Adrenal gland (tissue), 9 donors: ENCODE measurements at regions not wholly inside any gene's neighbourhood (a gene's known extent, or its start where the extent isn't known, plus 50 kb on each side); places are given as distances from the start of the nearest gene placed in this dataset.

Experiments
- DNase-seq, 7 donors: peaks; one replicate each; pipeline ENCODE4 v3.0.0-alpha.2; 2019 to 2020
- H3K27ac ChIP-seq, 5 donors: fragments of 200-600 bp; sonication (generic) in 4 of 5; 1 replicate in 3 of 5; 2 replicates in 2 of 5; pipeline versions ENCODE4 v1.5.1 to v1.8.0; 2016 to 2020; ENCODE audit warnings: mild to moderate bottlenecking in 1 of 5
- H3K27me3 ChIP-seq: fragments of 200-600 bp; 2 replicates; pipeline ENCODE4 v1.8.0; 2021
- H3K36me3 ChIP-seq, 2 donors: fragments of 200-600 bp; replicated peaks in 1 of 2; 1 replicate in 1 of 2; 2 replicates in 1 of 2; pipeline versions ENCODE4 v1.5.1 to v1.8.0; 2018 to 2022
- H3K4me1 ChIP-seq, 2 donors: fragments of 200-600 bp; replicated peaks in 1 of 2; 1 replicate in 1 of 2; 2 replicates in 1 of 2; pipeline versions ENCODE4 v1.5.1 to v1.8.0; 2018 to 2021
- H3K4me3 ChIP-seq, 4 donors: fragments of 200-600 bp; sonication (generic) in 3 of 4; one replicate each; pipeline ENCODE4 v1.5.1; 2016 to 2018
- H3K9me3 ChIP-seq, 3 donors: fragments of 200-600 bp; sonication (generic) in 1 of 3; replicated peaks in 1 of 3; 1 replicate in 2 of 3; 2 replicates in 1 of 3; pipeline versions ENCODE4 v1.5.1 to v1.8.0; 2016 to 2021
- CTCF ChIP-seq, 6 experiments: fragments of 450-650 bp in 4 of 6; fragments of 200-600 bp in 2 of 6; sonication (generic) in 1 of 6; IDR thresholded peaks; 1 replicate in 5 of 6; 2 replicates in 1 of 6; pipeline versions ENCODE4 v1.5.1 to v1.8.0; 2016 to 2021; ENCODE audit warnings: antibody characterized with exemption in 6 of 6, mild to moderate bottlenecking in 2 of 6, moderate library complexity in 1 of 6
- POLR2A ChIP-seq, 2 donors: fragments of 450-650 bp; IDR thresholded peaks; one replicate each; pipeline ENCODE4 v1.6.1; 2017; ENCODE audit warnings: antibody characterized with exemption in 2 of 2, mild to moderate bottlenecking in 2 of 2, moderate library complexity in 1 of 2
- WGBS, 4 donors: extraction: QIAGEN DNeasy Blood & Tissue Kit in 2 of 4; methylation state at CpG; one replicate each; pipeline versions ENCODE4 v1.1.5 to v1.1.7; 2013 to 2017; 5-methylcytosine and 5-hydroxymethylcytosine counted together
- intact Hi-C, 2 donors: fragments of 100-400 bp; cut with DNase I; formaldehyde crosslinking; loops; one replicate each; pipeline versions ENCODE4 v1.14.1 to v1.15.0; 2022 to 2023
- donor health status: healthy with polysubstance abuse.
- donor health status: Bipolar disorder and iron deficiency.
- donor health status: DM: yes; HTN: yes; CAD: no.
- donor health status: DM: no; HTN: no; CAD: no.
- donor health status: DM: no; HTN: no; CAD: no.

GRCh38 chr10:120327675-120328074, 129.4 kb upstream of the PLPP4 start:
- 34 to 45% (median 35%) methylated on average over 3 of the region's 3 CpGs for WGBS, 4 donors
- no peak overlapping the region for H3K4me3 ChIP-seq
- H3K4me1 ChIP-seq = no peaks in the 10 kb centered on the region
- no peak for DNase-seq
- H3K36me3 ChIP-seq = no peaks in the 10 kb centered on the region
- TF ChIP-seq POLR2A (IDR thresholded peaks at IDR 0.05) (no peak), CTCF (IDR thresholded peaks at IDR 0.05) (no peak)
- intact Hi-C loops = no loop called here
- no peak overlapping the region for H3K27ac ChIP-seq
- no peaks in the 10 kb centered on the region for H3K27me3 ChIP-seq
- no peaks in the 10 kb centered on the region for H3K9me3 ChIP-seq

DNA sequence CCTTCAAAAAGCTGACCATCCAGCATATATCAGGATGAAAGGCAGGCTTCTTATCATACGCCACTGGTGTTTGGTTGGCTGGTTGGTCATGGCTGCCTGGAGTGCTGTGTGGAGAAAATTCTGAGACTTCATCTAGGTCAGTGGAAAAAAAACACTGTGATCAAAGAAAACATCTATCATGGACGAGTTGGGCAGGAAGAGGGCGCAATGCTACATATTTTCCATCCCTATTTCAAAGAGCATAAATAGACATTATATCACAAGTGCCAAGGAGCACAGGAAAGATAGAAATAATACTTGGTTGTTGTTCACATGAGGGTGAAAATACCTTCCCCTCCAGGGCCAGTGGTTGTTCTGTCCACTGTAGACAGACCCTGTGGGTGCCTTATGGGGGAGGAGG, 128.4 kb upstream of the PLPP4 start:
- DNase-seq = no peak
- Histone ChIP-seq H3K27ac (no peak overlapping the region), H3K36me3 (no peaks in the 10 kb centered on the region), H3K4me1 (no peaks in the 10 kb centered on the region), H3K9me3 (no peaks in the 10 kb centered on the region), H3K27me3 (no peaks in the 10 kb centered on the region), H3K4me3 (no peak overlapping the region)
- WGBS, 4 donors = 42 to 55% (median 46%) methylated on average over 3 of the region's 3 CpGs
- intact Hi-C loops = no loop called here
- TF ChIP-seq CTCF (IDR thresholded peaks at IDR 0.05) (no peak), POLR2A (IDR thresholded peaks at IDR 0.05) (no peak)

DNA sequence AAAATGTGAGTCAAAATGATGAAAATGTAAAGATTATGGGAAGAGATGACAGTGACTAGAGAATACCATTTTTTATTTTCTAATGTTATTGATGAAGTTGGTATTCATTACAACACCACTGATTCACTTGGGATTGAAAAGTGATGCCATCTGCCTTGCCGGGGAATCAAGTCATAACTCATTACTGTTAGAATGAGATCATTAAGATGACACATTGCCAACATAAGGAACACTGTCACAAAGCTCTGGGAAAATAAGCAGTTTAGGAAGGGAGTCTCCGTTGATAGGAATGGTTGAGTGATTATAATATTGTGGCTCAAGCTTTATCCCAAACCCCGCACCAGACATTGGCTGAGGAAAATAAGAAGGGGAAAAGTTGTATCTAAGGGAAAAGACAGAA, 121.5 kb upstream of the PLPP4 start:
- Histone ChIP-seq H3K27me3 (no peaks in the 10 kb centered on the region), H3K4me1 (no peaks in the 10 kb centered on the region), H3K27ac (no peak overlapping the region), H3K9me3 (no peaks in the 10 kb centered on the region), H3K4me3 (no peak overlapping the region), H3K36me3 (no peaks in the 10 kb centered on the region)
- intact Hi-C loops = loop anchor here in 1 of 2 donors (10.0 kb wide), 1 partner anchor 401 kb away; no protein-coding TSS in a partner anchor
- WGBS, 4 donors = 58 to 80% (median 71%) methylated on average over 3 of the region's 3 CpGs
- no peak for DNase-seq
- TF ChIP-seq CTCF (IDR thresholded peaks at IDR 0.05) (no peak), POLR2A (IDR thresholded peaks at IDR 0.05) (no peak)

- Histone ChIP-seq H3K27ac (no peak overlapping the region), H3K4me3 (no peak overlapping the region), H3K4me1 (no peaks in the 10 kb centered on the region), H3K27me3 (no peaks in the 10 kb centered on the region), H3K9me3 (no peaks in the 10 kb centered on the region), H3K36me3 (no peaks in the 10 kb centered on the region)
- DNase-seq = no peak
- intact Hi-C loops = loop anchor here in 1 of 2 donors (10.0 kb wide), 1 partner anchor 402 kb away; no protein-coding TSS in a partner anchor
- TF ChIP-seq POLR2A (IDR thresholded peaks at IDR 0.05) (no peak), CTCF (IDR thresholded peaks at IDR 0.05) (no peak)
Measured at GRCh38 chr10:120336306-120336910, 120.6 kb upstream of the PLPP4 start.
